ENCODE measurements at regions not wholly inside any gene's neighbourhood (a gene's known extent, or its start where the extent isn't known, plus 50 kb on each side); places are given as distances from the start of the nearest gene placed in this dataset.

DNA sequence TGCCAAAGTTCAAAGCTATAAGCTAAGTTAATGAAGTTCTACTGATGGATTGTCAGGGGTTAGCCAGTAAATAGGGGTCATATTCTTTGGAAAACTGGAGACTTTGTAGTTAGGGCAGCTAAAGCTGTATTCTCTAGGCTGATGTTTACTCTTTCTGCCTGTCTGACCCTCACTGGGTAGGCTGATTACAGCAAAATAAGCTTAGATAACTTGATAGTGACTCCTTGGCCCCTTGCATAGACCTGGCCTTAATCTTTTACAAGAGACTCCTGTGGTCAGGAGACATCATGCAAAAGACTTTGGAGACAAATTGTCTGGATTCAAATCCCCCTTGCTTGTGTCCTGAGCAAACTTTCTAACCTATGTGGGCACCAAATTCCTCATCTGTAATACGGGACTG is 314.4 kb upstream of the MSX2 start:
- Mint-ChIP-seq H3K4me3 (no peak overlapping the region), H3K27me3 (peaks cover 20% of the 10 kb centered on the region), H3K9me3 (no peaks in the 10 kb centered on the region), H3K4me1 (ENCODE audit: low read depth) (no peaks in the 10 kb centered on the region), H3K27ac (no peak overlapping the region), H3K36me3 (ENCODE audit: low read depth) (no peaks in the 10 kb centered on the region)

DNA sequence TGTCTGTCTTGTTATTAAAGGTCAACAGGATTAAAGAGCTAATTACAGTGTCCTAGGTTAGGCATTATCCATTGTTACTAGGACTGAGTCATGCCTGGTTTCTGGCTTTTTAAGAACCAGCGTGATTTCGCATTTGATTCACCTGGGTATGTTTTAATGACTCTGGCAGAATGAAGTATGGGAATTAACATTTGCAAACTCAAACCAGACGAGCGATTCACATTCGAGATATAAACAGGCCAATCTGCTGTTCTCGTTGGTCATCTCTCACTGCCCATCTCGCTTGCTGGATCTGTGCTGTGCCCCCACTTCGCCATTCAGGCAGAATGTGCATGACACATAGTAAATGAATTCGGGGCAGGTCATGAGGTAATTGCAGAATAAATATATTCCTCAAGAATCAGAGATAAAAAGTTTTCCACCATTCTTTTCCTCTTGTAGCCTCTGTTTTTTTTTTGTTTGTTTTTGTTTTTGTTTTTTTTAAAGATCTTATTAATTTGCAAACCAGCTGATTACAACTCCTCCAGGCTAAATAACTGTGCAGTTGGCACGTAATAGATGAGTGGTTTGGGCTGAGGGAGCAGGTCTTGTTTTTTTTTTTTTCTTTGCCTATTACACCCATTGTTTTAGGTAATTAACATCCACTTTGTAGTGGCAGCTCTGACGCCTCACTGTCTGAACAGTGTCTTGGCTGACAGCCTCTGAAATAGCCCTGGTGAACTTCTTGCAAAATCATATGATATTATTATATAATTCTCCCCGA is 313.5 kb upstream of the MSX2 start:
- H3K4me1 Mint-ChIP-seq (ENCODE audit: low read depth): no peaks in the 10 kb centered on the region

DNA sequence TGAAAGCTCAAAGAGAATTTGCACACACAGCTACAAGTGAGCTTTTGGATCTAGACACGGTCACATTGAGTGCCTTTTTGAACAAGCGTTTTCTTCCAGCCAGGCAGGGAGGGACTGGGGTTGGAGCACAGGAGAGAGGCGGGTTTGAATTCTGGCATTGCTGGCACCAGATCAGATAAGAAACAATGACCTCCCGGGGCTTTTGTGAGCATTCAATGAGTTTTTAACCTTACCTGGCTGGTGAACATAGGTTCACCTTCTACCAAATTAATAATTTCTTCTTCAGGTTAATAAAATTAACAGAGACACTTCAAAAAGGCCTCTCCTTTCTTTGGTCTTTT is 312.9 kb upstream of the MSX2 start:
- H3K9me3 Mint-ChIP-seq: no peaks in the 10 kb centered on the region
- H3K36me3 Mint-ChIP-seq (ENCODE audit: low read depth): no peaks in the 10 kb centered on the region
- H3K27ac Mint-ChIP-seq: no peak overlapping the region
- no peaks in the 10 kb centered on the region for H3K4me1 Mint-ChIP-seq (ENCODE audit: low read depth)
- peaks cover 20% of the 10 kb centered on the region for H3K27me3 Mint-ChIP-seq
- H3K4me3 Mint-ChIP-seq: no peak overlapping the region

More for the DNA sequence above, 313.5 kb upstream of the MSX2 start:
- Mint-ChIP-seq H3K4me3 (no peak overlapping the region), H3K36me3 (ENCODE audit: low read depth) (no peaks in the 10 kb centered on the region), H3K9me3 (no peaks in the 10 kb centered on the region), H3K27ac (no peak overlapping the region), H3K27me3 (peaks cover 20% of the 10 kb centered on the region)

DNA sequence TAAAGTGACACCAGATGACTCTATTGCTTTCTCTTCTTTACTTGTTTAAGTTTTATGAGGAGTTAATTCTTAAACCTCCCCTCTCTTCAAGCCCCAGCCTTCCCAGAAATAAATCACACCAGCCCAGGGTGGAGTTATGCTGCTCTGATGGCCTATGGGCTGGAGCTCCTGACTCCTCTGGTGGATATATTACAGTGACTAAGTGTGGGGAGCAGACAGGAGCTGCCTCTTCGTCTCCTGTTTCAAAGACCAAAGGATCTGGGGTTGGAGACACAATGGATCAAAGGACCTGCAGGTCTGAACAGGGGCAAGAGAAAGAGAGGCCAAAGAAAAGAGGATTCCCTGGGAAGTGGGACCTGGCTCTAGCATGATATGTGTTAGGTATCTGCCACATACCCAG is 312.0 kb upstream of the MSX2 start:
- Mint-ChIP-seq H3K4me3 (no peak overlapping the region), H3K27ac (no peak overlapping the region), H3K36me3 (ENCODE audit: low read depth) (no peaks in the 10 kb centered on the region), H3K9me3 (no peaks in the 10 kb centered on the region), H3K27me3 (peaks cover 22% of the 10 kb centered on the region), H3K4me1 (ENCODE audit: low read depth) (no peaks in the 10 kb centered on the region)

DNA sequence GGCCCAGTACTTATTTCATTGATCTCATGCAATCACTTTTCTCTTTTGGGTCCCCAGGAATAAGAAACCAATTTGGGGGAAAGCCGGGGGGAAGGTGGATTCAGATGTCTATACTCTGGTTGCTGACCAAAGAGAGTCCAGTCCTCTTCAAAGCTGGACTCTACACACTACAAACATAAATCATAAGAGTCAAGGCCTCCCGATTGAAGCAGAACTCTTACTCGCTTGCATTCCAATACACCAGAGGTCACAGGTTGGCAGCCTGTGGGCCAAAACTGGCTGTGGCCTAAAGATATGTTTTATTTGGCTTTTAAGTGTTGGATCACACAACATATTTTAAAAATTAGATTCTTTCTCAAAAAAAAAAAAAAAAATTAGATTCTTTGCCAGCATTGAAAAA is 311.4 kb upstream of the MSX2 start:
- H3K9me3 Mint-ChIP-seq: no peaks in the 10 kb centered on the region
- peaks cover 24% of the 10 kb centered on the region for H3K27me3 Mint-ChIP-seq
- no peaks in the 10 kb centered on the region for H3K4me1 Mint-ChIP-seq (ENCODE audit: low read depth)
- no peaks in the 10 kb centered on the region for H3K36me3 Mint-ChIP-seq (ENCODE audit: low read depth)
- H3K27ac Mint-ChIP-seq: no peak overlapping the region
- no peak overlapping the region for H3K4me3 Mint-ChIP-seq

DNA sequence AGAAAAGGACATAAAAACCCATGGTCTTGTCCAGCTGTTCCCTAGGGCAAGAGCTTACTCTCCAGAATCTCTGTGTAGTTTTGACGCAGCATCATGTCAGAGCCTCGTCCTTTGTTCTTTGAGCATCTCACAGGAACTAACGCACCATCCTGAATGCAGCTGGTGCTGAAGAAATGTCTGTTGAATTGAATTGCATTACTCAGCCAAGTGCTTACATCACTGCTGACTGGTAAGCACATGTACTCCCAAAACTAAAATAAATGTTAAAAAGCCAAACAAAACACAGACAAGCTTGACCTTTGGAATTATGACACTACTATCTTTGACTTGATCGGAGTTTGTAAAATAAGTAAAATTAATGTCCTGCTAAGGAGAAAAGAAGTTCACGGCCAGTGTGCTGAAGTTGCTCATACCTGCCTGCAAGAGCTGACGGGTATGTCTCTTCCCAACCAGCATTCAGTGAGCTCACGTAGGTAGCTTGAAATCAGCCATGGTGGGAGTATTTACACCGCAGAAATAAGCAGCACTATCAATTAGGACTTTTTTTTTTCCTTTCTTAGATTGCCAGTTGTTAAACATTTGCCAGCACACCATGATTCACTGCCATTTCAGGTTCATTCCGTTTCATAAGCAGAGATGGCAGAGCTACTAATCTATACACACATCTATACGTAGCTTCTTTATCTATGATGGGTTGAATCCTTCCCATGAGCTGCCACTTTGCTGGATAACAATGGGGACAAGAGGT is 310.6 kb upstream of the MSX2 start:
- Mint-ChIP-seq H3K4me3 (no peak overlapping the region), H3K4me1 (ENCODE audit: low read depth) (no peaks in the 10 kb centered on the region), H3K36me3 (ENCODE audit: low read depth) (no peaks in the 10 kb centered on the region), H3K27ac (no peak overlapping the region), H3K9me3 (no peaks in the 10 kb centered on the region), H3K27me3 (peaks cover 32% of the 10 kb centered on the region)

DNA sequence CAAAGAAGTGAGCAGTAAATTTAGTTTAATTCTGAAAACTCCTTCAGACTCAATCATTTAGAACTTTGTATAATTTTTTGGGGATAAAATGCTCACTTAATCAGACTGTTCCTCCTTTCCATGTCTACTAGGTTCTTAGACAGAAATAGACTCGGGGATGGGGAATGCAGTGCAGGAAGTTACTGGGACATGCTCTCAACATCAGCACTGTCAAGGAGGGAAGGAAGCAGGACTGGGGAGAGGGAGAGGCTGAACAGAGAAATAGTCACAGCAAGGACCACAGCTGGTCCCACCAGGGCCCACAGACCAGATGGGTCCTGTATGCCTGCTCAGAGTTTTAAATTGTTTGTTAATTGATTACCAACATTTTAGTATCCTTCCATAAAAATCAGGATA is 310.1 kb upstream of the MSX2 start:
- Mint-ChIP-seq H3K27me3 (peaks cover 34% of the 10 kb centered on the region), H3K4me1 (ENCODE audit: low read depth) (peaks cover 2% of the 10 kb centered on the region), H3K4me3 (no peak overlapping the region), H3K27ac (no peak overlapping the region), H3K36me3 (ENCODE audit: low read depth) (no peaks in the 10 kb centered on the region), H3K9me3 (no peaks in the 10 kb centered on the region)

DNA sequence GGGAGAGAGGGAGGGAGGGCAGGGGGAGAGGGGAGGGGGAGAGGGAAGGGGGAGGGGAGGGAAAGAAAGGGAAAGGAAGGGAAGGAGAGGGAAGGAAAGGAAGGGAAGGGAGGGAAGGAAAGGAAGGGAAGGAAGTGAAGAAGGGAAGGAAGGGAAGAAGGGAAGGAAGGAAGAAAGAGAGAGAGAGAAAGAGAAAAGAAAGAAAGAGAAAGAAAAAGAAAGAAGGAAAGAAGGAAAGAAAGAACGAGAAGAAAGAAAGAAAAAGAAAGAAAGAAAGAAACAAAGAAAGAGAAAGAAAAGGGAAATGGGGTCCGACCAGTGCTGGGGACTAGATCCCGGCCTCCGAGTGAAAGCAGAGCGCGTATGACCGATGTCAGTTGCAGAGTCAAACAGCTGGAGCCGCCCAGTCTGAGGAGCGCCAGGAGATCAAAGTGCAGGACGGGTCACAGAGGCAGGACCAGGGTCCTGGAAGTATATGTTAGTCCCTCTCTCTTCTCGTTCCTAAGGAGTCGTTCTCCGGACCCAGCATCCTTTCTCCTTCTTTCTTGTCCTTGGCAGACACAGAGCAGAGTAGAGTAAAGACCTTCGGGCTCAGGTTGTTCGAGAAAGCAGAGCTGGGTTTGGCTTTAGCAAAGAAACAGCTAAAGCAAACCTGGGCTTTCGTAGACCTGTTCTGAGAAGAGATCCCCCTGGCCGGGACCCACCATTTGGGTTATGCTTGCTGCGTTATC is 305.4 kb upstream of the MSX2 start:
- Mint-ChIP-seq H3K27me3 (peaks cover 34% of the 10 kb centered on the region), H3K27ac (no peak overlapping the region), H3K4me3 (peak overlapping the region; percentile 45), H3K4me1 (ENCODE audit: low read depth) (peaks cover 6% of the 10 kb centered on the region), H3K36me3 (ENCODE audit: low read depth) (no peaks in the 10 kb centered on the region), H3K9me3 (no peaks in the 10 kb centered on the region)

DNA sequence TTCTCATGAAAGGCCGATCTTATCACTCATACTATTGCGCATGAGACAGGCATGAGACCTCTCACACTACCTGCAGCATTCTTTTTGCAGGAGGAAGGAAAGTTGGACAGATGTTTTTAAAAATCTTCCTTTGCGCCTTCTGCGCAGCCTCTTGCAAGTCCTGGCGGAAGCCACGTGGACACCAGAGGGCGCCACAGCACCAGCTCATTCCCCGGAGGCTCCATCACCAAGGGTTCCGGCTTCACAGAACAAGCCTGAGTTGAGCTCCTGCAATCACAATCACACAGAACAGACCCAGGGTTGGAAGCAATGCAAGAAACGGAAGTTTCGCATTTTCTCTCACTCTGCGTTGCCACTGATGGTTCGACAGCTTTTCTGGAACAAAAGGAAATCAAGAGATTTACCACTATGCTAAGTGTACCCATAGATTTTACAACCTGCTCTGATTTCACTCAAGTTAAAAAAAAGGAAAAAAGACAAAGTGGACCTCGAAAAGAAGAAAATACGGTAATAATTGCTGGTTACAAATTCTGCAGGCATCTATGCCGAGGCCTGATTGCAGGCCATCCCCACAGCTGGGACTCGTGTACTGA is 304.7 kb upstream of the MSX2 start:
- H3K27ac Mint-ChIP-seq: no peak overlapping the region
- peaks cover 34% of the 10 kb centered on the region for H3K27me3 Mint-ChIP-seq
- H3K9me3 Mint-ChIP-seq: no peaks in the 10 kb centered on the region
- H3K4me3 Mint-ChIP-seq: peak overlapping the region; percentile 45
- H3K4me1 Mint-ChIP-seq (ENCODE audit: low read depth): peaks cover 6% of the 10 kb centered on the region
- H3K36me3 Mint-ChIP-seq (ENCODE audit: low read depth): no peaks in the 10 kb centered on the region

DNA sequence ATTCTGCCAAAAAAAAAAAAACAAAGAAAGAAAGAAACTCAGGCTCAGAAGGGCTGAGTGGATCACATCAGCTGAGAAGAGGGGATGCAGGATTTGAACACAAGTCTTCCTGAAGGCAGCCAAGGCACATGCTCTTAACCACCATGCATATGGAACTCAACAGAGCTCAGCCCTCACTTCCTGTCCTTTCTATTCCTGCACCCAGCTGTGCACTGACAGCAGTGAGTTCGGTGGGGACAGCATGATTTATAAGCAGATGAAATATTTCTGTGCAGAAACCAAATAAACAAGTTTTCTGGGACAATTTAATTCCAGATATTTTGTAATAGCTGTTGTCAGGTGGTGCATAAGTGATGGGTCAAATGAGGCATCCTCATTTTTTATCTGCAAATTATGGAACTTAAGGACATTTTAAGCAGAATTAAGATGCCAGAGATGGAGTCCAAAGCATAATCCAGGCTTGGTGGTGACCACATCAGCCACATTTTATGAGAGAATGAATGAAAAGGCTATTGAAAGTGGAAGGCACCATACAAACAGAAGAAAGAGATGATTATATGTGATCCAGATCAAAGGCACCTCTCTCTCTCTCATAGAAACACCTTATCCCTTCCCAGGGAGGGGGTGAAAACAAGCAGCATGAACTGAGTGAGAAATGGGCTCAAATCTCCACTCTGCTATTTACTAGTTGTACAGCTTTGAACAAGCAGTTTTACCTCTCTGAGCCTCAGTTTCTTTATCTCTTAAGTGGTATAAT is 303.6 kb upstream of the MSX2 start:
- Mint-ChIP-seq H3K4me3 (no peak overlapping the region), H3K27me3 (peaks cover 34% of the 10 kb centered on the region), H3K36me3 (ENCODE audit: low read depth) (no peaks in the 10 kb centered on the region), H3K4me1 (ENCODE audit: low read depth) (peaks cover 6% of the 10 kb centered on the region), H3K9me3 (no peaks in the 10 kb centered on the region), H3K27ac (no peak overlapping the region)

DNA sequence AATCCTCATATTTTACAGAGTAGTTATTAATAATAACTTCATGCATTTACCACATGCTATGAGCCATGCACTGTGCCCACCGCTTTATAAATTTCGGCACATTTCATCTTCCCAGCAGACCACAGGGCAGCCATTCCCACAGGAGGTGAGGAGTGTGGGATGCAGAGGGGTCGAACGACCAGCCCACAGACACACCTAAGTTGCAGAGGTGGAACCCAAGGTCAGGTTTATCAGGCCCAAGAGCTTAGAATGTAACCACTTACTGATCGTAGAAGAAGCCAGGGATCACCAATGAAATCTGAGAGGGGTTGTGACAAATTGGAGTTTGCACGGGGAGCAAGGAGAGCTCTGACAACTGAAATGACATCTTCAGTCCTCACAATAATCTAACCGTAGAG is 303.0 kb upstream of the MSX2 start:
- Mint-ChIP-seq H3K4me3 (no peak overlapping the region), H3K4me1 (ENCODE audit: low read depth) (peaks cover 6% of the 10 kb centered on the region), H3K9me3 (no peaks in the 10 kb centered on the region), H3K36me3 (ENCODE audit: low read depth) (no peaks in the 10 kb centered on the region), H3K27ac (no peak overlapping the region), H3K27me3 (peaks cover 34% of the 10 kb centered on the region)

DNA sequence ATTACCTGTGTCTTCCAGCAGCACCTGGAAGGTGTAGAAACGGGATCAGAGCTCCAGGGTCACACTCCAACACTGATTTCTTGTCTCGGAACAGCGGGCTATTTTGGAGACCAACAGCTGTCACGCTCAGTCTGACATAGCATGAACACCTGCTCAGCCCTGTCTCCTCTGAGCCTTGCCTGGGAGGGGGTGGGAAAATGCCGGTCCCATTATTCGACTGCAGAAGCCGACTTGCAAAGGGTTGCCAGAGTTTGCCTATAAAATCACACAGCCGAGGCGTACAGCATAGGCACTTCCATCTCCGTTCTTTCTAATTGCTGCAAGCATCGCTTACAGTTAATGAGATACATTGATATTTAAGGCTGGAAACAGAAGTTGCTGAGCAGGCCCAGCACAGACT is 300.8 kb upstream of the MSX2 start:
- no peak overlapping the region for H3K27ac Mint-ChIP-seq
- H3K9me3 Mint-ChIP-seq: no peaks in the 10 kb centered on the region
- H3K27me3 Mint-ChIP-seq: peaks cover 18% of the 10 kb centered on the region
- H3K4me3 Mint-ChIP-seq: no peak overlapping the region
- H3K36me3 Mint-ChIP-seq (ENCODE audit: low read depth): no peaks in the 10 kb centered on the region
- peaks cover 6% of the 10 kb centered on the region for H3K4me1 Mint-ChIP-seq (ENCODE audit: low read depth)

DNA sequence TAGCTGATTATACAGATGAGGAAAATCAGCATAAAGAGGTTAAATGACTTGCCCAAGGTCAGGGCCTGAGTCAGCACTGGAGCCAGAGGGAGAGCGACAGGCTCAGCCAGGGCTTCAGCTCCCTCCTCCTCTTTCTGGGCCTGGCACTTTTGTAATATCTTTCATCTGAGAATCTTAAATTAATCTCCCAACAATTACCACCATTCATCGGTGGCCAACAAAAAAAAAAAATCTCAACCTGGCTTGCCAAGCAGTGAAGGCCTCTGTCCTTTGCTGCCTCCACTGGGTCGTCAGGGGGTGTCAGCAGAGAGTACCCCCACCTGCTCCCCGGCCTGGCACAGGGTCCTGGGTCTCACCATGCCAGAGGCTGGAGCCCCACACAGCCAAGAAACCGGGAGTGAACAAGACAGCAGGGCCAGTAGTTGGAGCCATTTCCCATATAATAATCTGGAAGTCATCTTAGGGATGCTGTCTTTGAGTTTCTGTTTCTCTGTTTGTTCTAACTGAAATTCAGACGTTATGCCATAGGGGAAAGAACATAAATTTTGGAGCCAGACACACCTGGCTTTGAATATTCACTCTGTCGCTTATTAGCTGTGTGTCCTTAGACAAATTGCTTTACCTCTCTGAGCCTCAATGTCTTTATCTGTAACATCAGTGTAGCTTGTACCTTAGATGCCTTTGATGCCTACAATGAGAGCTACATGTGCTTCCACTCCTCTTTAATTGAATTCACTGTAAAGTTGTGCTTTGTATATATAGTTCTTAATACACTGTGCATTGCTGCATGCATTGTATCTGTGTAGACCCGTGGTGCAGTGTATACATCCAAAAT is 299.9 kb upstream of the MSX2 start:
- no peaks in the 10 kb centered on the region for H3K9me3 Mint-ChIP-seq
- H3K4me1 Mint-ChIP-seq (ENCODE audit: low read depth): peaks cover 3% of the 10 kb centered on the region
- H3K27me3 Mint-ChIP-seq: peaks cover 9% of the 10 kb centered on the region
- no peaks in the 10 kb centered on the region for H3K36me3 Mint-ChIP-seq (ENCODE audit: low read depth)
- H3K27ac Mint-ChIP-seq: no peak overlapping the region
- no peak overlapping the region for H3K4me3 Mint-ChIP-seq

All from stimulated activated naive CD8-positive, alpha-beta T cell treated with anti-CD3 and anti-CD28 coated beads, Interleukin-15, Interleukin-2, amounts not matched to agents 100 ng/mL and 50 ng/mL, for 24 hours (primary cell).